HL-60 (cell line): ENCODE measurements at regions not wholly inside any gene's neighbourhood (a gene's known extent, or its start where the extent isn't known, plus 50 kb on each side); places are given as distances from the start of the nearest gene placed in this dataset.

Experiments used
- POLR2AphosphoS5 ChIP-seq: IDR thresholded peaks from 2 replicates; pipeline ENCODE4 v1.6.1; 2012; ENCODE audit warnings: low read depth
- REST ChIP-seq: IDR thresholded peaks from 2 replicates; pipeline ENCODE4 v1.6.1; 2012; ENCODE audit warnings: low read depth; ENCODE audit not compliant: insufficient replicate concordance
- TF ChIP-seq, protein P1 (sequence below): IDR thresholded peaks from one replicate; pipeline ENCODE4 v1.5.1; 2011; ENCODE audit warnings: low read length, control low read depth, inconsistent platforms; ENCODE audit not compliant: insufficient read depth

DNA sequence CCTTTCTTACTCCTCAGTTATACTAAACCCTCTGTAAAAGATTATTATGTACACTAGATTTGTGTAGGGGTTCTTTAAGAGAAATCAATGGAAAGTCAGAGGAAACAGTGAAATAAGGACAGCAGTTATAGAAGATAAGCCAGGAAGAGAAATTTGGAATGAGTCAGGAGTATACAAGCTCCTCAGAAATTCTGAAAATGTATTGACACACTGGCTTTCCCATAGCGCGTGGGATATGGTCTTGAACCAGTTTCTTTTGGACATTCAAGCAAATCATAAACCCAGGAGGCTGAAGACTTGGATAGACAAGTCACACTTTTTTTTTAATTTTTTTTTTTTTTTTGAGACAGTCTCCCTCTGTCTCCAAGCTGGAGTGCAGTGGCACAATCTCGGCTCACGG lies 316.1 kb upstream of the MMADHC start:
- TF ChIP-seq REST (no peak), POLR2AphosphoS5 (no peak)
- TF ChIP-seq, protein P1, sequence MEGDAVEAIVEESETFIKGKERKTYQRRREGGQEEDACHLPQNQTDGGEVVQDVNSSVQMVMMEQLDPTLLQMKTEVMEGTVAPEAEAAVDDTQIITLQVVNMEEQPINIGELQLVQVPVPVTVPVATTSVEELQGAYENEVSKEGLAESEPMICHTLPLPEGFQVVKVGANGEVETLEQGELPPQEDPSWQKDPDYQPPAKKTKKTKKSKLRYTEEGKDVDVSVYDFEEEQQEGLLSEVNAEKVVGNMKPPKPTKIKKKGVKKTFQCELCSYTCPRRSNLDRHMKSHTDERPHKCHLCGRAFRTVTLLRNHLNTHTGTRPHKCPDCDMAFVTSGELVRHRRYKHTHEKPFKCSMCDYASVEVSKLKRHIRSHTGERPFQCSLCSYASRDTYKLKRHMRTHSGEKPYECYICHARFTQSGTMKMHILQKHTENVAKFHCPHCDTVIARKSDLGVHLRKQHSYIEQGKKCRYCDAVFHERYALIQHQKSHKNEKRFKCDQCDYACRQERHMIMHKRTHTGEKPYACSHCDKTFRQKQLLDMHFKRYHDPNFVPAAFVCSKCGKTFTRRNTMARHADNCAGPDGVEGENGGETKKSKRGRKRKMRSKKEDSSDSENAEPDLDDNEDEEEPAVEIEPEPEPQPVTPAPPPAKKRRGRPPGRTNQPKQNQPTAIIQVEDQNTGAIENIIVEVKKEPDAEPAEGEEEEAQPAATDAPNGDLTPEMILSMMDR = no peak
